ENCODE measurements at regions not wholly inside any gene's neighbourhood (a gene's known extent, or its start where the extent isn't known, plus 50 kb on each side); places are given as distances from the start of the nearest gene placed in this dataset.
A peak's percentile ranks its signal among the peaks of the same experiment; 100 is the strongest.

DNA sequence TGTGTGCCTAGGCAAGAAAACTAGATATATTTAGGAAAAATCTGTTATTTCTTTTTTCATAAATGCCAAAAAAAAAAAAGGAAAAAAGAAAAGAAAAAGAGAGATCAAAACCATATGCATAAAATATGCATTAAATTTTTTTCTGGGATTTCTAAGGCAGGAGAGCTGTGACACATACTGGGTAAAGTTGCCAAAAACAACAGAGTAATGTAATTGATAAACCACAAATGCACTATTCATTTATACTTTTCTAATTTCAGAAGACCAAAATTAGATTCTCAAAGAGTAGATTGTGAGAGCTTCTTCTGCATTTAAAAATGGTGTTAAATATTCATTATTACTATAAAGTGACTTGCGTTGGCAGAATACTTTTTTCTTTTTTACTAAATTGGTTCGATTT, 673.8 kb upstream of the MGAT4C start:
- no peak for DNase-seq

DNA sequence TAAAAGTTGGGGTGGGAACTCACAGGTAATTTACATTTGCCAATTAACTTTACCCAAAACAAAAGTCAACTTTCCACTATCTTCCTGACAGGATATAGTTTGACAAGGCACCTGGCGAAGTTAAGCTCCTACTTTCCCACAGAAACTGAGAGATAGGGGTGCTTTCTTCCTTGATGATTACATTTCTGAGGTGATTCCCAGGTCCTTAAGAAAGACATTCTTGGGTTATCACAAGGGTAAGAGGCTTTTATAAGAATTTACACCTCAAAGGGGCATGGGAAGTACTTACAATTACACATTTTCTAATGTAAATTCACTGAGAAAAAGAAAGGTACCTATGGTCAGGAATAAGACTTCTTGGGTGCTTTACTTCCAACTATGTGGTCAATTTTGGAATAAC, 660.9 kb upstream of the MGAT4C start:
- no peak for DNase-seq

DNA sequence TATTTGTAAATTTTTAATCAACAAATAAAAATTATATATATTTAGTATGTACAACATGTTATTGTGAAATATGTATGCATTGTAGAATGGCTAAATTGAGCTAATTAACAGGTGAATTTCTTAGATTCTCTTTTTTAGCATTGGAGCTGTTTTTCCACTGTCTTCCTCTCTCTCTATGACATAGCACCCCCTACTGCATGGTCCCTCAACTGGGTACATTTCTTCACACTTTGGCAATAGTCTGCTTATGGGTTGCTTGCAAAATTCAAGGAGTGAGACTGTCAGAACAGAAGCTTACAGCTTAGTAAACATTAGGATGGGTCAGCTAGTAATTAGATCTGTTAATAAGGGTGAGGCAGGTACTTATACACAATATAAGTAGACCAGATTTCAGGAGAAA, 658.5 kb upstream of the MGAT4C start:
- DNase-seq: peak; percentile 35

DNA sequence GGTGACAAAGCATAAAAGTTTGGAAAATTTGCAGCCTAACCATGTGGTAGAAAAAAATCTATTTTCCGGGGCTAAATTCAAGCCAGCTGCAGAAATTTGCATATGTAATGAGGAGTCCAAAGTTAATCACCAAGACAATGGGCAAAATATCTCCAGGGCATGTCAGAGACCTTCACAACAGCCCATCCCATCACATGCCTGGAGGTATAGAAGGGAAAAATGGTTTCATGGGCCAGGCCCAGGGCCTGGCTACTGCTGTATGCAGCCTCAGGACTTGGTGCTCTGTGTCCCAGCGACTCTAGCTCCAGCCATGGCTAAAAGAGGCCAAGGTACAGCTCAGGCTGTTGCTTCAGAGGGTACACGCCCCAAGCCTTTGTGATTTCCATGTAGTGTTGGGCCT, 655.8 kb upstream of the MGAT4C start:
- DNase-seq: no peak

DNA sequence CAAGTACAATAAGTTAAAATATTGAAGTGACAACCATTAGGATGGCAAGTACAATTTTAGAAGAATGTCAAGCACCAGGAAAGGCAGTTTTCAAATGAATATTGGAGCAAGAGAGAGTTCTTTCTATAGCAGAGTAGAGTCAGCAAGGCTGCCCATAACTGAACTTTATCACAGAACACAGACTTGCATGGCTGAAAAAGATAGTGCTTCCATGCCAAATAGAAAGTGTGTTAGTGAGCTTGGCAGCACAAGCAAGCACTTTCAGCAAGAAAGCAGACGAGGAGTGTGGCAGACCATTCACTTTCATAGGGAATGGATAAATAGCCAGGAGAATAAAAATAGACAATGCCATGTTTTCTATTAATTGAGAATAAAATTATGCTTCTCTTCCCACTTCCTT, 647.0 kb upstream of the MGAT4C start:
- DNase-seq: no peak

DNA sequence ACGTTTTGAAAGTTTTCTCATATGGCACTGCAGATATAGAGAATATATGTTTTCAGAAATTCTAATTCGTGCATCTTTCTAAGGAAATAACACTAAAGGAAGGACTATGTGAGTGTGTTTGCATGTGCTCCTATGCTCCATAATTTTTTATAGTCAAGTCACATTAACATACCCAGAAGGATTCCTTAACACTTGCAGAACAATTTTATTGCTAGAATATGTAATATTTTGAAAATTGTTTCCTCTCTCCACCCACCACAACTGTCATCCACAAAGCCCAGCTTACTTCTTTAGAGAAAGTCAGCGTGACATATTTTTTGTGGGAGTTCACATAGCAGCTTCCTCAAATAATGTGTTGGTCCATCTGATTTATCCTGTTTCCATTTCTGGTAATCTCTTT, 604.6 kb upstream of the MGAT4C start:
- no peak for DNase-seq

DNA sequence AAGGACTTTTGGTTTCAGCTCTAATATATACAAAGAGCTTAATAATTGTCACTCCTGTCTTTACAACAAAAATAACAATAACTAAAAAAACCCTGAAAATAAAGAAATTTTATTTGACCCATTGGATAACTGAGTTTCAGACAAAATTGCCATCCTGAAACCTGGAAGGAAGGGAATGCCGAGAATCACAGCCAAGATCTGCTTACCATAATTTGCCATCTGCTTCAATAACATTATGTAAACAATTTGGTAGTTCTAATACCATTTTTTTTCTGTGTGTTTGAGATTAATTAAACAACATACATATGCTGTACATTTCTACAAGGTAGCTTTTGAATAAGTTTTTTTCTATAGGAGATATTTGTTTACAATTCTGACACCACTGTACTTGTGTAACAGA, 596.3 kb upstream of the MGAT4C start:
- no peak for DNase-seq

DNA sequence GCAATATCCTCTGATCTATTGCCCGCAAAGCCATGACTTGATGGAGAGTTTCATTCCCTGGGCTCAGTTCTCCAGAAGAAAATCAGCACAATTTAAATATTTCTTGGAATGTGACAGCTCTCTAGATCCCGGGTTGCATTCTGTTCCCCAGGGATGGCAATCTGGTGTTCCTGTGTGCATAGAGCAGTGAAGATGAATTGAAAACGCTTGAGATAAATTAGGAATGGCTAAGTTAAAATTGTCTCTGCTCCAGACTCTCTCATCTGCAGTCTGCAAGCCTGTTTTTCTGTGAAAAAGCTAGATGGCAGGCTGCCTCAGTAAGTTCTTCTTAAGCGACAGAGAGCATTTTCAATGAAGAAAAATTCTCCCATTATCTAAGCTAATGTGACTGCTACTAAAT, 582.5 kb upstream of the MGAT4C start:
- peak; percentile 44 for DNase-seq

DNA sequence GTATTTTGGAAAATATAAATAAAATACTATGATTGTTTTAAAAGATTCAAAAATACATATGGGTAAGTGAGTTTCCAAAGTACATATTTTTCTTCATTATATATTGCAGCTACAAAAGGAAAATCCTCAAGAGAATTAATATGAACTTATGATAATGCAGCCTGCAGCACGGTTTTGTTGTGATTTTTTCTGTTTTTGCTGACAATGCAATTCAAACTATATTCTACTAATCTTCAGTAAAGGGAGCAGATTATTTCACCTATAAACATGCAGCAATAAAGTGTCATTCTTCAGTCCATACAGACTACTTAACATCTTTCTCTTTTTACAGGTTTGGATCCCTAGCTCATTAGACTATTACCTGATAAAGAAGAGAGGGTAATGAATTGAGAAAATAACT, 582.1 kb upstream of the MGAT4C start:
- DNase-seq: no peak

DNA sequence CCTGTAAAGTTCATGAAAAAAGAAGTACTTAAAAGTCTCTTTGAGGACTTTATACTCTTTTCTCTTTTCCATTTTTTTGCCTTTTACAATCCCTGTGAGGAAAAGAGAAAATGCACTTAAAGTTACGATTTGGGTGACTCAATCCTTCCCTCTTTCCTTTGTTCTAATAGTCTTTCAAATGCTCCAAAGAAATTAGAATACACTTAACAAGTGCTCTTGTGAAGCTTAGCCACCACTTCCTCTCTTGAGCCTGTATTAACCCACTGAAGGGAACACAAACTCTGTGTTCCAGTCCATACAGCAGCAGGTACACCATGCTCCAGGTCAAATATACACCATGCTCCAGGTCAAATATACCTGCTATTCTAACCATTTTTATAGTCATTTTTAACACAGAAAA, 581.1 kb upstream of the MGAT4C start:
- no peak for DNase-seq

DNA sequence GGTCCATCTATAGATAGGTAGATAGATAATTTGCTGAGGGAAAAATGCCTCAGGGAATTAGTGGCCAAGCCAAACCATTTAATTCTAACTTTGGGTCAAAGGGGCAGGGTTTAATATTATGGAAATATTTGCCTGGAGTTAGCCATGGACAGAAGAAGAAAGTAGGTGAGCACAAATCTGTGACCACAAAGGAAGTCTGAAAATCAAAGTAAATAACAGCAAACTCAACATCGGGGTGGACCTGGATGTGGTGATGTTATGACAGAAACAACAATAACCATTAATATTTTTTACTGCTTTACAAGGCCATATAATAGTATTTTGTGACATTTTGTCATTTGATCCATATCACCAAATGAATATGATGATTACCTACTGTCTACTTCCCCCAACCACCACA, 578.0 kb upstream of the MGAT4C start:
- no peak for DNase-seq

DNA sequence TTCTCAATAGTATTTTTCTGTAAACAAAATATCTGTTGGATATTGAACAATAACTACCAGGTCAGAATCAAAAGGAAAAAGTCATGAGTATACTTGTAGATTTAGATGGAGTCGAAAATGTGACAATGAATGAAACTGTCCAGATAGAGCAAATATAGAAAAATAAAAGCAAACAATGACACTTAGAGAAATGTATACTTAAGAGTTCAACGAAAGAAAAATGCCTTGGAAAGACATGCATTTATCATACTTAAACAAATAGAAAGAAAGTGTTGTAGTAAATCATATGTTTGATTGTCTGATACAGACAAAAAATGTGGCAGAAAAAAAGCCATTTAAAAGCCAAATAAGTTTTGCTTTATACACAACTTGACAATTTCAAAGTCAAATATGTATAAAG, 571.2 kb upstream of the MGAT4C start:
- no peak for DNase-seq

DNA sequence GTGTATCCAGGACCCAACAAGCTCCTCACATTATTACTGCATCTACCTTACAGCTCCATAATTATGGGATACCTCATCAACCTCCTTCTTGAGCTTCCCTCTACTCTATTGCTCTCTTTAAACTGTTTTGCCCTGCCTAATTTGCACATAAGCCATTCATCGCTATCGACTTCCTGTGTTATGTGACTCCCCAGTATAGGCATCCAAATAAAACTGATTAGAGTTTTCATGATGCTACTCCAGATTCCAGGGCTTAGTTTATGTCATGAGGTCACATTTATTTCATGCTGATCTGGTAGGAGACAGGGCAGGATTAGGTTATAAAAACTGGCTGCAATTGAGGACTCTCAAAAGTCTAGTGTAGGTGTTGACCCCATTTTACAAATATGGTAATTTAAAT, 569.9 kb upstream of the MGAT4C start:
- no peak for DNase-seq

DNA sequence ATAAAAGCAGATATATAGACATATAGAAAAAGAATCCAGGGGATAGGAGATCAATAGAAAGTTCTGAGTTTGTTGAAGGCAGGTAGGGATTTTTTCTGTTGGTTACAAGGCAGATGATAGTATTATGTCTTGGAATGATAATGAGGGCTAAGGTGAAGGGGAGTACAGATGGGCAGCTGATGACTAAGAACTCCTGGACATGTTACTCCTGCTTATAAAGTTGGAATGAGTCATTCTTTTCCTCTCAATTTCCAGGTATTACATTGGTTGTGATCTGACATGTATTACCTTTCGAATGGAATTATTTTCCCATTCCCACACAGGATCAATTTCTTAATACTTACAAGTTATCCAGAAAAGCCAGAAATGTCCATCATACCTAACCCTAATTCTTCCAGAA, 545.2 kb upstream of the MGAT4C start:
- DNase-seq: no peak

DNA sequence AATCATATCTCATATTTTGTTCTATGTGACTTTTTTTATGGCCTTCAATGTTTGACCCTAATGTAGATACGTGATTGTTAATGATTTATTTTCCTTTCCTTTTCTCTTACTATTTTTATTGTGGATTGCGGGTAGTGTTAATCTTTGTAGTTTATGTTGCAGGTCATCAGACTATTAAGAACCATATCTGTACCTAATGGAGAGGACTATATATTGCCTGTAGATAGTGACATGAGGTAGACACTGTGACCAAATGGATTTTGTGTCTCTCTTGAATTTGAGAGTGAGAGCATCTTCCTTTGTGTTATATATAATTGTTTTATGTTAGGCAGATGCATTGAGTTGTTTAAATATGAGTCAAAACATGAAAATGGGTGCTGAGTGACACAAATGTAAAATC, 543.4 kb upstream of the MGAT4C start:
- no peak for DNase-seq

DNA sequence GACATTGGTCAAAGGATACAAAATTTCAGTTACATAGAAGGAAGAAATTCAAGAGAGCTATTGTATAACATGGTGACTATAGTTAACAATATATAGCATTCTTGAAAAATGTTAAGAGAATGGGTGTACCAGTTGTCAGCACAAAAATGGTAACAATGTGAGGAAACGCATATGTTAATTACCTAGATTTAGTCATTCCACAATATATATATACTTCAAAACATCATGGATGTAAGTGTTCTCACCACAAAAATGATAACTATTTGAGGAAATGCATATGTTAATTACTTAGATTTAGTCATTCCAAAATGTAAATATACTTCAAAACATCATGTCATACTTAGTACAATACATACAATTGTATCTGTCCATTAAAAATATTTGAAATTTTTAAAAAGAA, 540.4 kb upstream of the MGAT4C start:
- no peak for DNase-seq

DNA sequence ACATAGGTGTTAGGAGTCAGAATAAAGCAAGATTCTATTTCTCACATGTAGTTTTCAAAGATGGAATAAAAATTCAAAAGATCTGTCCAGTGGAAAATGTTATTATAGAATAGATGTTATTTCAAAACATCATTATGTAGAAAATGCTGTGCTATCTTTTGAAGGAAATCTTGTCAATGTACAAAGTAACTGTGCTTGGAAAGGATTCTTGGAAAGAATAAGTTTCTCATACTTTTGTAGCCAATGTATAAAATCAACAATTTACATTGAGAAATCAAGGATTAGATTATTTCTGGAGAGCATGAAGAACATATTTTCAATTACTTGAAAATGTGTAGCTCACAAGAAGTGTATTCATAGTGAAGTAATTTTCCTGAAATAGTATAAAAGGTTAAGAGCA, 532.5 kb upstream of the MGAT4C start:
- DNase-seq: peak; percentile 15

DNA sequence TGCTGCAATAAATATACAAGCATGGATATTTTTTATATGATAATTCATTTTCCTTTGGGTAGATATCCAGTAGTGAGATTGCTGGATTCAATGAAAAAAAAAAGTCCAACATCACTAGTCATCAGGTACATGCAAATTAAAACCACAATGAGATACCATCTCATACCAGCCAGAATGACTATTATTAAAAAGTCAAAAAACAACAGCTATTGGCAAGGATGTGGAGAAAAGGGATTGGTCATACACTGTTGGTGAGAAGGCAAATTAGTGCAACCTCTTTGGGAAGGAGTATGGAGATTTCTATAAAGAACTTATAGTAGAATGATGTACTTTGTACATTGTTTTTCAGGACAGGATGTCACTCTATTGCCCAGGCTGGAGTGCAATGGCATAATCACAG, 531.2 kb upstream of the MGAT4C start:
- no peak for DNase-seq

DNA sequence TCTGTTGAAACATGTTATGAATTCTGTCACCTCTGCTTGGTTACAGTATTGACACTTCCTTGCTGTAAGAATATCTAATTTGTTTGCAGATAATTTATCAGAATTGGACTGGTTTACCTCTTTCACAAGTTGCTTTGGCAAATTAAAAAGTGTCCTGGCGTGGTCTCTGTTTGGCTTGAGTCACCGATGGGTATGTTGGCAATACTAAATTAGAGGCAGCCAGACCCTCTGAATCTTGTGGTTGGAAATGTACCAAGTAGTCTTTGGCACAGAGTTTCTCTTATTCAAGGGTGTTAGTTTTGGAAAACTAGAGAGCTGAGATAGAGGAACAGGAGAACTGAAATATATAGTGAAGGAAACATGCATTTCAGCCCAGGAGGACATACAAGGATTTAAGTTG, 521.1 kb upstream of the MGAT4C start:
- peak; percentile 15 for DNase-seq

DNA sequence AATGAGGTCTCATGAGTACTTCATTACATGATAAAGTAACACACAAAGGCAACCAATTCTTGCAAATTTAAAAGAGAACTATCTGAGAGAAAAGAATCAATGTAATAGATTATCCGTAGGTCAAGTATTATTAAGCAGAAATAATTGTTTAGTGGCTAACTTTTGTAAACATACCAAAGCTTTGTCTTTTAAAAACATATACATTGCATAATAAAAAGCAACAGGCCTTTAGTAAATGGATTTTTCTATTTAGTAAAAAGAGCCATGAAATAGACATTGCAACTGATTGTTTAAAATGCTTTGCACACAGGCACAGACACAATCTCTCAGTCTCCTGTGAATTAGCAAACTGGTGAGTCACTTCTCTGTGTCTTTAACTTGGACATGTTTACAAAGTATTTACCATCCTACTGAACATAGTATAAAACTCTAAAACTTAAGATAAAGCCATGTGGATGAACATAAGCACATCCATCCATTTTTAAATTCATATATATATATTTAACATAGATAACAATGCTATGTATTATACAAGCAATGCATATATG, 518.7 kb upstream of the MGAT4C start:
- DNase-seq: no peak

DNA sequence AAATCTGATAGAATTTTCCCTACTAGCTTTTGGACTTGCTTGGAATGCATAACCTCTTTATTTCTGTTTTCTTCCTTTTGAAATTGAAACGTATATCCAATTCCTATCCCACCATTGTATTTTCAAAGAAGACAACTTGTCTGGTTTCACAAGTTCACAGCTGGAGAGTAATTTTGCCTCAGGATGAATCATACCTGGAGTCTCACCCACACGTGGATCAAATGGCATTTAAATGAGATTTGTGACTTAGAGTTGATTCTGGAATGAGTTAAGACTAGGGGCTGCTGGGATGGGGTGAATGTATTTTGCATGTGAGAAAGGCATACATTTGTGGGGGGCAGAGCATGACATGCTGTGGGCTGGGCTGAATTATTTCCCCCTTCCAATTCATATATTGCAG, 516.5 kb upstream of the MGAT4C start:
- no peak for DNase-seq

DNA sequence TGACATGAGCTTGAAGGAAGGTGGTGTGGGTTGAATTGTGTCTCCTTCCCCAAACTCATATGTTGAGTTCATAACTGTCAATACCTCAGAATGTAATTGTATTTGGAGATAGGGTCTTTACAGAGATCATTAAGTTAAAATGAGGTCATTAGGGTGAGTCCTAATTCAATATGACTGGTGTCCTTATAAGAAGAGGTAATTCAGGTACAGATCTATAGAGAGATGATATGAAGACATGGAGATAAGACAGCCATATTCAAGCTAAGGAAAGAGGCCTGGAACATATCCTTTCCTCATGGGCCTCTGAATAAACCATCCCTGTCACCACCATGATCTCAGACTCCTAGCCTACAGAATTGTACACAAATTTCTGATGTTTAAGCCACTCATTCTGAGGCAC, 514.7 kb upstream of the MGAT4C start:
- DNase-seq: no peak

DNA sequence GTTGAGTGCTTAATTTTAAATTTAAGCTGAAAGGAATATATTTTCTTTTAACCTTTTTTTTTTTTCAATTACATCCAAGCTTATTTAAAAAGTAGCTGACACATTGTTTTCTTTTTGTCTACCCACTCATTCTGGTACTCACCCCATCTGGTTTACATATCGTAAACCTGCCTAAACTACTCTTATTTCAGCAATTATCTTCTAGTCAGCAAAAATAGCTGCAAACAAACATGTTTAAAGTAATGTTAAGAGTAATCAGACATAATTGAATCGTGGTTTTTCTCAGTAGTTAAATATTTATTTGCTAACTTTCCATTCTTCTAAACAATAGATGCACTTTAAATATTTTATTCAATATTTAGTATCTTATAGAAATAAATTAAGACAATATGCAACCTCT, 492.7 kb upstream of the MGAT4C start:
- no peak for DNase-seq

DNA sequence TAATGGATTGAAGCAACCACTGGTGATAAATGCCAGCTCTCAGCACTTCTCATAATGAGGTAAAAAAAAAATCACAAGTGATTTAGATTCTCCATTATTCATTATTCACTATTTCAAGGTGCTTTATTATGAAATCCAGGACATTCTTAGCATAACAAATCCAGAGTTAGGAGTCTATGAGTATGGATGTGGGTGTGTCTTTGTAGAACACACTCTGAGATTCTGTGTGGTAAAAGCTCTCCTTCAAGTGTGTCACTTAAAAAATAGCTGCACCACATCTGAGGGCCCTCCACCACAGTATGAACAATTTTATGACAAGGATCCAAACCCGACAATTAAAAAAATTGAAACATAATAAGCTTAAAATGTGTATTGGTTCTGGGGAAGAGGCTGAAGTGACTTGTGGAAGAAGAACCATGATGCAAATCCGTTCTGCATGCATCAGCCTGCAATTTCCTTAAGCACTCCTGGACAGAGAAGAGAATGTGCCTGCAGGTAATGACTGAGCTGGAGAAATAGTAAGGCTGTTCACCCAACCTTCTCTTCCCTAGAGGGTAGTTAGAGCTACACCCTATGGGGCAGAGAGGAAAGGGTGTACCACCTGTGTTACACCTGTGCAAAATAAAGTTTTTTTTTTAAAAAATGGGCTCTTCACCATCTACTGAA, 488.5 kb upstream of the MGAT4C start:
- DNase-seq: no peak
